ENCODE measurements at regions not wholly inside any gene's neighbourhood (a gene's known extent, or its start where the extent isn't known, plus 50 kb on each side); places are given as distances from the start of the nearest gene placed in this dataset.
"Not testable (repeated sequence)": the region's sequence is repeated elsewhere in the genome, so short reads cannot be mapped to it uniquely, and the experiment has no call there.

DNA sequence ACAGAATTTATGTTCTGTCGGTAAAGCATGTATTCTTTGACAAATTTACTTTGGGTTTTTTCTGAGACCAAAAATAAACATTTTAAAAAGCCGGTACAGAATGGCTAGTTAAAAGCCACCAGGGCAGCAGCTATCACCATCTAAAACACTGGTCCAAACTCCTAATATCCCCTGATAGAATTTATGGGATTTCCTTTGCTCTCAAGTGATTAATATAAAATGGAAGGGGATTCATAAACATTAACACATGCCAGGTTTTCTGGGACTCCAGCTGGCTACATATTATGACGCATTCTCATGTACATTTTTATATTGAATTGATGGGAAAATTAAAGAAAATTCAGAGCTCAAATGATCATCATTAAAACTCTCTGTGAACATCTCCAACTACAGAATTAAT lies 640.8 kb downstream of the C12orf50 start:
- peak; percentile 76 for DNase-seq

GRCh38 chr12:87385322-87385721 lies 643.9 kb downstream of the C12orf50 start:
- no peak for DNase-seq

- no peak for DNase-seq
These were observed 645.0 kb downstream of the C12orf50 start for GRCh38 chr12:87384226-87384625.

DNA sequence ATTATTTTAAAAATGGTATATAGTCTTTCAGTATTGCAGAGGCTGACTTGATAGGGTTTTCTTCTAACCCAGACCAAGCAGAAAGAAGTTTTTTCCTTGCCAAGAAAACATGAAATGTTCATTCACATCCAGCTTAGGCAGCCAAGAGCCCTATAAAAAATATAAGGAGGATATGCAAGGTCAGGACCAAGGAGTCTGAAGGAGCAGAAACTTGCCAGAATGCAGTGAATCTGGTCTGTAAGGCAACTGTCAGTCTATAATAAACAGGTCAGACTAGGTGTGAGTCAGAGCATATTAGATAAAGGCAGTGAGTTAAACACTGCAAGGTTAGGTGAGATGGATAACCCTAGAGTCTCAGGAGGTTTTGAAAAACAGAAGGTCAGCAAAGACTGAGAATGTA lies 645.5 kb downstream of the C12orf50 start:
- DNase-seq = no peak

DNA sequence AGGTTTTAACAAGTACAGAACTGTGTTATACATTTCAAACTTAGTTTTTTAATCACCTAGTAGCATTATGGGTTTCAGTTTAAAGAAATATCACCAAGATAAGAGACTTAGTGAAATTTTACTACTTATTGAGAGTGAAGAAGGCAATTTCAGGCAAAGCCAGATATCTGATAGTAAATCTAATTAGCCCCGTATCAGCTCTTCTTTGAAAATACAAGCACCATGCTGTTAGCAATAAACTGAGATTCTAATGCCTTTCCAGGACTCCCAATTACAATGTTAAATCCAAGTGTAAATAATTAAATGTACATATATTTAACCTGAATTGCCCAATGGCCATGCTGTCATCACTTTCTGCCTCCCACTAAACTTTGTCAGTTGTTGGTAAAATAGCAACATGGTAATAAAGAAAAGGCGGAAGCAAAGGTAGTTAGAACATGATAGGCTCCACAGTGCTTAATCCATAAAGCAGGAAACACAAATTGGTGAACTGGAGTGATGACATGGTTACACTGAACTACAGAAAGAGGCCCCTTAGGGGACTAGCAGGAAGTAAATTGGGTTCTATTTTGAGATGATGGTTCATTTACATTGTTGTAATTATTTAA lies 646.1 kb downstream of the C12orf50 start:
- no peak for DNase-seq

DNA sequence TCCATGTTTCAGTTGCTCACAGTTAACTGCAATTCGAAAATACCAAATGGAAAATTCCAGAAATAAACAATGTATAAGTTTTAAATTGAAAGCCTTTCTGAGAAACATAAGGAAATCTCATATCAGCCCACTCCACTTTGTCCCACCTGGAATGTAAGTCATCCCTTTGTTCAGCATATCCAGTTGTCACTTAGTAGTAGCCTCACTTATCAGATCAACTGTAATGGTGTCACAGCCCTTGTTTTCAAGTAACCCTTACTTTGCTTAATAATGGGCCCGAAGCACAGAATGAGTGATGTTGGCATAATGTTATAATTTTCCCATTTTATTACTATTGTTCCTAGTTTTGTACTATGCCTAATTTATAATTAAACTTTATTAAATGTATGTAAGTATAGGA lies 646.8 kb downstream of the C12orf50 start:
- no peak for DNase-seq

- no peak for DNase-seq
These were observed 647.5 kb downstream of the C12orf50 start for GRCh38 chr12:87381742-87382141.

- no peak for DNase-seq
These were observed 650.7 kb downstream of the C12orf50 start for GRCh38 chr12:87378526-87378925.

DNA sequence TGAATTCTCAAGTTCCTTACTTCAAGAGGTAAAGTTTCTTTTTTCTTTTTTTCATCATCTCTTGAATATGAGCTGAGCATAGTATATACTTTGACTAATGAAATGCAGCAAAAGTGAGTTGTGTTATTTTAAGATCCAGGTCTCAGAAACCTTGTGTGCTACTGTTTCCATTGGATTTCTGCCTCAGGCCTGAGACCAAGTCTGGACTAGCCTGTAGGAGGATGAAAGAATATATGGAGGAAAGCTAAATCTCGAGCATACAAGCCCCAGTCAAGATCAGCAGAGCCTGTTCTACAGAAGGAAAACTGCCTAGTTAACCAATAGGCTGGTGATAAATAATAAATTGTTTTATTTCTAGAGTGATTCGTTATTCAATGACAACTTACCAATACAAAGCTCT lies 652.5 kb downstream of the C12orf50 start:
- DNase-seq = no peak

DNA sequence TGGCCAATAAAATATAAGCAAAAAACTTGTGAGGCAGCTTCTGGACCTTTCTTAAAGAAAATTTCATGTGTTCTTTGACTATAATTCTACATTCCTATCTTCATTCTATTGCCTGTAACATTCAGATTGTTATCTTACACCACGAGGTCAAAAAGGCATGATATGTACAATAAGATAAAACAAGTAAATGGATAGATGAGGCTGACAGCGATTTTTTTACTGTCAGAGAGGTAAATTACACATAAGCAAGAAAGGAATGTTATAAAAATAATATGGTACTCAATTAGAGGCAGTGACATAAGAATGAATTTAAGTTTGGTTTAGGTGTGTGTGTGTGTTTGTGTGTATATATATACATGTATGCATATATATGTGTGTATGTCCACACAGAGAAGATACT lies 660.0 kb downstream of the C12orf50 start:
- DNase-seq = no peak

GRCh38 chr12:87368259-87368658 lies 660.9 kb downstream of the C12orf50 start:
- peak; percentile 53 for DNase-seq

DNA sequence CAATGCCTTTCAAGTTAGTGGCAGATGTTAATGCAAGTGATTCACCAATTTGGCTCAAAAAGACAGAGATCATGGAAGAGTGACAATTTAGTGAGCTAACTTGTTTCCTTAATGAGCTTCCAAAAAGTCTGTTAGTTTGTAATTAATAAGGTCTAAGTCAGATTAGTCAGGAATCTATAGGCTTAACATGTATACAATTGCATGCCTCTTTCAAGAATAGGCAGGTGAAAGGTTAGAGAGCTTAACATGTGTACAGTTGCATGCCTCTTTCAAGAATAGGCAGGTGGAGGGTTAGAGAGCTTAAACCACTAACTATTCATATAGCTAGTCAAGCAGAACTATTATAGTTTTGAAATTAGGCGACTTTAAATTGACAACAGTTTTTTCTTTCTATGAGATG lies 663.8 kb downstream of the C12orf50 start:
- peak; percentile 89 for DNase-seq

GRCh38 chr12:87363497-87364084 lies 665.6 kb downstream of the C12orf50 start:
- DNase-seq = no peak

DNA sequence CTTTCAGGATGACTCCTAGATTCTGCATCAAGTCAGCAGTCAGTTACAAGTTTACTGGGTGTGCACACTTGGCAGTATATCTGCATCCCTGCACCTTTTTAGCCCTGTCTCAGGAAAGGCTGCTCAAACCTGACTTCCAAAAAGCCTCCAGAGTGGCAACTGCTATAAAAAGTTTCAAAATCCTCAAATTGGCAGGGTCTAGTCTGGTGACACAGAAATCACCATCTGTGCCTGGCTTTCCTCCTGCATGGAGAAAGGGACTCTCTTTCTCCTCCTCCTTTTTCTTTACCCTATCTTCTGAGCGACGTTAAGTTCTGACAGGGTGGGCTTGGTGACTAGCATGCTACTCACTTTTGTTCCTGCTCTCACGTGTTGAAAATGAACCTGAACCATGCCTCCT lies 679.5 kb downstream of the C12orf50 start:
- peak; percentile 11 for DNase-seq

DNA sequence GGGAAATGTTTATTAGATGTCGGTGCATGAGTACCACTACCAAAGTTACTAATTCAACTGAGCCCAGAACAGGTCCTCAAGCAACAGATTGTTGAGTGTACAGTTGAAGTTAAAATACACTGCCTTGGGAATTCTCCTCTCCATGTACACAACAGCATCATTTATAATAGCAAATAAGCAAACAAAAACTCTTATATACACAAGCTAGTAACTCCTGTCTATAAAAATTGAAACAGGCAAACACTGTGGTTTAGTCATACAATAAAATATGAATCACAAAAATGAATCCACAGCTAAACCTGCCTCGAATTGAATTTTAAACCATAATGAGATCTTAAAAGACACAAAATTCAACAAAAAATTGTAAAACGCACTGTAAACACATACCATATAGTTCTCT lies 681.1 kb downstream of the C12orf50 start:
- no peak for DNase-seq

DNA sequence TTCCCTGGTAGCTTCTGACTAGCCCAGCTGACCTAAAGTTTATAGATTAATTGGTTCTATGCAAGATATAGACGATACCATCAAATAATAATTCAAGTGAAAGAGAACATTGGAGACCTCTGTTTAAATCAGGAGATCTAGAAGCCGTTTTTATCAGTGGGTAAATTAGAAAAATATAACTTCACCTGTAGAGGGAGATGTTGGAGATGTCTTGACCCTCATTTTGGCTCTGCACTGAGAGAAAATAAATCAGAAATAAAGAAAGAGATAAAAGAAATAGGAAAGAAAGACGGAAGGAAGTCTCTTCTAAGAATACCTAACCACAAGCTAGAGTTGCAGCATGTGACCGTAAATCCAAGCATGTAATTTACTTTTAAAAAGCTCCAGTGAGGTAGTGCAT lies 684.5 kb downstream of the C12orf50 start:
- no peak for DNase-seq

DNA sequence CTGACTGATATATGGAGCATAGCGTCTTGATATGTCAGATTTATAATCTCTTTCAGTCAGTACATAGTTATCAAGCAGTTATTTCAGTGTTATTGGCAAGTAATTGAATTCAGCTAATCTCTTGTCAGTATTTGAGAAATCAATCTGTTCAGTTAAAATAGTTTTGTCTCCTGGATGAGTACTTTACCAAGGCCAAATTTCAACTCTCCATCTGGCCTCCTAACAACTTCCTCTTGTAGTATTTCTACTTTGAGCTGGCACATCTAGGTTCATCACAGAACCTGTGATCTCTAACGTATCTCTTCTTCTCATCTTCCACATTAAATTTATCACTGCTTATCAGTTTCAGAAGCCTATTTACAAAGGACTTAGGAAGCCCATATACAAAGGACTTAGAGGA lies 690.5 kb downstream of the C12orf50 start:
- DNase-seq = peak; percentile 4

GRCh38 chr12:87336814-87337336 lies 692.3 kb downstream of the C12orf50 start:
- DNase-seq = no peak

DNA sequence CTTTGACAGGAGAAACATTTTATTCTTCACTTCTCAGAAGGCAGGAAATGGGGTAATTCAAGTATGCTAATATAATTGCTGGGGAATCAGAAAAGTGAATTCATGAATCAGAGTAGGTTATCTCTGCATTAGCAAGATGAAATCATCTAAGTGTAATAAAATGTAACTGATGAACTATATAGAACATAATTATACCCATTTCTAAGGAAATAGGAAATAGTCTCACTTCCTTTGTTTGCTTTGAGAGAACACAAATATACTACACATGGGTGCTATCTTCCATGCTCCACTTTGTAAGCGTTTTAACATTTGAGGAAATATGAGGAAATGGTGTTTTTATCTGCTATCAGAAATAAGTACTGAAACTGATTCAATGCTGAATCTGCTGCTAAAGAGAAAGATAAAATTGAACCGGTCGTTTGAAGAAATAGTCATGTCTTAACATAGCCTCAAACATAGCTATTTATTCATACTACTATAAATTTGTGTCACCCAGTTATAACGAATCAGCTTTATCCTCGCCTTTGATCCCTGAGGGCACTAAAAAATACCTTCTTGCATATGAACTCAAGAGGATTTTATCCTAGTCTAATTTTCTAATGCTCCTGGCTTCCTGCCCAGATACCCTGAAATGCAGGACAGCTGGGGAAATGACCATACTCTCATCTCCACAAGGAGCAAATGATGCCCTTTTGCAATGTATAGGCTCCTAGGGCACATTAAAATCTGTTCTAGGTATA lies 696.0 kb downstream of the C12orf50 start:
- DNase-seq = peak; percentile 1

GRCh38 chr12:87330071-87330555 lies 699.1 kb downstream of the C12orf50 start:
- not testable (repeated sequence) for DNase-seq

DNA sequence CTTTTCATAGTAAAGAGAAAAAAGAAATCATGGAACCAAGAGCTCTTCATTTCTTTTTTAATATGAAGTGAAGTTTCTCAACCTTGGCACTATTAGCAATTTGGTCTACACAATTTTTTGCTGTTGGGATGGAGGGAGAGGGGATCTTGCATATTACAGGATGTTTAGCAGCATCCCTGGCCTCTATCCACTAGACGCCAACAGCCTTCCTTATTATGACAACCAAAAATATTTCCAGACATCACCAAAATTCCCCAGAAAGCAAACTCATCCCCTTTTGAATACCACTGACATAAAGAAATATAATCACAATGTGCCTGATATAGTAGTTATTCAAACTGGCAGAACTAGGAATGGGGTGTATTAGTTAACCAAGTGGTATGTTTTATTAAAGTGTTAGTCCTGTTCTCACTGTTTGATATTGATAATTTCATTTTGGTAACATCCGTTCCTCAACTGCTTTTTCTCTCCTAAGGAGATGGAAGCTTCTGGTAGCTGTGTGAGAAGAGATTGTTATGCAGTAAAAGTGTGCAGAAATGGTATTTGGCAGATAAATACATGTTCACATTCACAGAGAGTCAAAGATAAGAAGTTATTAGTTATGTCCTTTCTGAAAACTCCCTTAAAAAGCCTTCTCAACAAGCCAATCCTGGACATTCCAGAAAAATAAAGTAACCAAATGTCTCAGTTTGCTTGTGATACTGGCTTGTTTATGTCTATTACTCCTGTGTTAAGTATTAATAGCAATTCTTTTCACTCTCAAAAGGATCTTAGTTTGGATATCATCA lies 699.9 kb downstream of the C12orf50 start:
- no peak for DNase-seq

- DNase-seq = no peak
These were observed 705.8 kb downstream of the C12orf50 start for GRCh38 chr12:87323369-87323768.

GRCh38 chr12:87320724-87321123 lies 708.5 kb downstream of the C12orf50 start:
- no peak for DNase-seq

Measured in NCI-H446 treated with DMSO at 0.1 percent for 48 hours (cell line).